GM21529 (cell line): ENCODE measurements at regions not wholly inside any gene's neighbourhood (a gene's known extent, or its start where the extent isn't known, plus 50 kb on each side); places are given as distances from the start of the nearest gene placed in this dataset.
"Not testable (repeated sequence)": the region's sequence is repeated elsewhere in the genome, so short reads cannot be mapped to it uniquely, and the experiment has no call there.

Experiments used
- ATAC-seq: cut with Tn5 transposase; IDR thresholded peaks from one replicate; pipeline ENCODE4 v1.9.1; 2021; ENCODE audit not compliant: unreplicated experiment

- ATAC-seq: not testable (repeated sequence)
Measured at GRCh38 chr10:47626975-47627374, 103.5 kb upstream of the AGAP9 start.

GRCh38 chr10:47622719-47623118 is 99.3 kb upstream of the AGAP9 start:
- ATAC-seq: not testable (repeated sequence)

GRCh38 chr10:47619300-47620012 is 96.0 kb upstream of the AGAP9 start:
- ATAC-seq: not testable (repeated sequence)

- ATAC-seq: not testable (repeated sequence)
Measured at GRCh38 chr10:47609311-47609710, 85.9 kb upstream of the AGAP9 start.

- not testable (repeated sequence) for ATAC-seq
Measured at GRCh38 chr10:47605791-47606773, 82.6 kb upstream of the AGAP9 start.

GRCh38 chr10:47600604-47601003 is 77.2 kb upstream of the AGAP9 start:
- ATAC-seq: not testable (repeated sequence)

GRCh38 chr10:47600127-47600526 is 76.7 kb upstream of the AGAP9 start:
- ATAC-seq: not testable (repeated sequence)

- not testable (repeated sequence) for ATAC-seq
Measured at GRCh38 chr10:47599657-47600056, 76.2 kb upstream of the AGAP9 start.

GRCh38 chr10:47593805-47594204 is 70.4 kb upstream of the AGAP9 start:
- ATAC-seq: not testable (repeated sequence)

- not testable (repeated sequence) for ATAC-seq
Measured at GRCh38 chr10:47593129-47593528, 69.7 kb upstream of the AGAP9 start.

- not testable (repeated sequence) for ATAC-seq
Measured at GRCh38 chr10:47590956-47591355, 67.5 kb upstream of the AGAP9 start.

GRCh38 chr10:47590534-47590933 is 67.1 kb upstream of the AGAP9 start:
- ATAC-seq: not testable (repeated sequence)

GRCh38 chr10:47582051-47582450 is 58.6 kb upstream of the AGAP9 start:
- not testable (repeated sequence) for ATAC-seq

- ATAC-seq: not testable (repeated sequence)
Measured at GRCh38 chr10:47580063-47580462, 56.6 kb upstream of the AGAP9 start.

GRCh38 chr10:47578547-47578946 is 55.1 kb upstream of the AGAP9 start:
- ATAC-seq: peak; percentile 98
